Adrenal gland (tissue), 9 donors: ENCODE measurements at regions not wholly inside any gene's neighbourhood (a gene's known extent, or its start where the extent isn't known, plus 50 kb on each side); places are given as distances from the start of the nearest gene placed in this dataset.

ENCODE experiments used
- DNase-seq, 7 donors: peaks; one replicate each; pipeline ENCODE4 v3.0.0-alpha.2; 2019 to 2020
- H3K27ac ChIP-seq, 5 donors: fragments of 200-600 bp; sonication (generic) in 4 of 5; 1 replicate in 3 of 5; 2 replicates in 2 of 5; pipeline versions ENCODE4 v1.5.1 to v1.8.0; 2016 to 2020; ENCODE audit warnings: mild to moderate bottlenecking in 1 of 5
- H3K27me3 ChIP-seq: fragments of 200-600 bp; 2 replicates; pipeline ENCODE4 v1.8.0; 2021
- H3K36me3 ChIP-seq, 2 donors: fragments of 200-600 bp; replicated peaks in 1 of 2; 1 replicate in 1 of 2; 2 replicates in 1 of 2; pipeline versions ENCODE4 v1.5.1 to v1.8.0; 2018 to 2022
- H3K4me1 ChIP-seq, 2 donors: fragments of 200-600 bp; replicated peaks in 1 of 2; 1 replicate in 1 of 2; 2 replicates in 1 of 2; pipeline versions ENCODE4 v1.5.1 to v1.8.0; 2018 to 2021
- H3K4me3 ChIP-seq, 4 donors: fragments of 200-600 bp; sonication (generic) in 3 of 4; one replicate each; pipeline ENCODE4 v1.5.1; 2016 to 2018
- H3K9me3 ChIP-seq, 3 donors: fragments of 200-600 bp; sonication (generic) in 1 of 3; replicated peaks in 1 of 3; 1 replicate in 2 of 3; 2 replicates in 1 of 3; pipeline versions ENCODE4 v1.5.1 to v1.8.0; 2016 to 2021
- POLR2A ChIP-seq, 2 donors: fragments of 450-650 bp; IDR thresholded peaks; one replicate each; pipeline ENCODE4 v1.6.1; 2017; ENCODE audit warnings: antibody characterized with exemption in 2 of 2, mild to moderate bottlenecking in 2 of 2, moderate library complexity in 1 of 2
- WGBS, 4 donors: extraction: QIAGEN DNeasy Blood & Tissue Kit in 2 of 4; methylation state at CpG; one replicate each; pipeline versions ENCODE4 v1.1.5 to v1.1.7; 2013 to 2017; 5-methylcytosine and 5-hydroxymethylcytosine counted together
- intact Hi-C, 2 donors: fragments of 100-400 bp; cut with DNase I; formaldehyde crosslinking; loops; one replicate each; pipeline versions ENCODE4 v1.14.1 to v1.15.0; 2022 to 2023
- TF ChIP-seq, protein P1 (sequence below), 6 experiments: fragments of 450-650 bp in 4 of 6; fragments of 200-600 bp in 2 of 6; sonication (generic) in 1 of 6; IDR thresholded peaks; 1 replicate in 5 of 6; 2 replicates in 1 of 6; pipeline versions ENCODE4 v1.5.1 to v1.8.0; 2016 to 2021; ENCODE audit warnings: antibody characterized with exemption in 6 of 6, mild to moderate bottlenecking in 2 of 6, moderate library complexity in 1 of 6
- donor health status: healthy with polysubstance abuse.
- donor health status: Bipolar disorder and iron deficiency.
- donor health status: DM: yes; HTN: yes; CAD: no.
- donor health status: DM: no; HTN: no; CAD: no.
- donor health status: DM: no; HTN: no; CAD: no.

DNA sequence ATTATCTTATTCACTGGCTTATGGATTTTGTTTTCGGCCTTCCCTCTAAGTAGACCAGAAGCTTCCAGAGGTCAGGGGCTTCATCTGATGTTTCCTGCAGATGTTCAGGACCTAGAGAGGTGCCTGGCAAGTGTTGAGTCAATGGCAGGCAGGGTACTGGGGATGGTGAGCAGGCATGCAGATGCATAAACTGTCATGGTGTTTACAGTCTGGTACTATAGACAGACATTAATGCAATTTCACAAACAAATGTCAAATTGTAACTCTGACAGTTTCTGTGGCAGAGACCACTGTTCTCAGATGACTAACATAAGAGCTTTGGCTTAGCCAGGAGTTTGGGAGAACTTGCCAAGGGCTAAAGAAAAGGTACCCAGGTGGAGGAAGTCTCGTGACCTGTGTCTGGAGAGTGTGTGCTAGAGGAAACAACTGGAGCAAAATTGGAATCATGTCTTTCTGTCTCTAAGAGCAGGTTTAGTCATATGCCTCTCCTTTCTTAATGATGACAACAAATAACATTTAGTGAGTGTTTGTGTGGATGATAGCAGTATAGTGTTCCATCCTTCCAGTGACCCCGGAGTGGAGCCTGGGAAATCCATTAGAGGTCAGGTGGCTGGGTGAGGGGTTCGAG is 53.7 kb upstream of the TRAK1 start:
- Histone ChIP-seq H3K9me3 (no peaks in the 10 kb centered on the region), H3K4me1 (peaks cover 29 to 44% of the 10 kb centered on the region in 2 donors), H3K4me3 (no peak overlapping the region), H3K27ac (peak overlapping the region in 4 of 5 donors; percentile 50 to 93 (median 84)), H3K27me3 (no peaks in the 10 kb centered on the region), H3K36me3 (no peaks in the 10 kb centered on the region)
- DNase-seq: peak in 3 of 7 donors; percentile 7 to 16 (median 12)
- intact Hi-C loops: no loop called here
- 91 to 95% (median 92%) methylated on average over 4 of the region's 4 CpGs for WGBS, 4 donors
- TF ChIP-seq, protein P1, sequence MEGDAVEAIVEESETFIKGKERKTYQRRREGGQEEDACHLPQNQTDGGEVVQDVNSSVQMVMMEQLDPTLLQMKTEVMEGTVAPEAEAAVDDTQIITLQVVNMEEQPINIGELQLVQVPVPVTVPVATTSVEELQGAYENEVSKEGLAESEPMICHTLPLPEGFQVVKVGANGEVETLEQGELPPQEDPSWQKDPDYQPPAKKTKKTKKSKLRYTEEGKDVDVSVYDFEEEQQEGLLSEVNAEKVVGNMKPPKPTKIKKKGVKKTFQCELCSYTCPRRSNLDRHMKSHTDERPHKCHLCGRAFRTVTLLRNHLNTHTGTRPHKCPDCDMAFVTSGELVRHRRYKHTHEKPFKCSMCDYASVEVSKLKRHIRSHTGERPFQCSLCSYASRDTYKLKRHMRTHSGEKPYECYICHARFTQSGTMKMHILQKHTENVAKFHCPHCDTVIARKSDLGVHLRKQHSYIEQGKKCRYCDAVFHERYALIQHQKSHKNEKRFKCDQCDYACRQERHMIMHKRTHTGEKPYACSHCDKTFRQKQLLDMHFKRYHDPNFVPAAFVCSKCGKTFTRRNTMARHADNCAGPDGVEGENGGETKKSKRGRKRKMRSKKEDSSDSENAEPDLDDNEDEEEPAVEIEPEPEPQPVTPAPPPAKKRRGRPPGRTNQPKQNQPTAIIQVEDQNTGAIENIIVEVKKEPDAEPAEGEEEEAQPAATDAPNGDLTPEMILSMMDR (IDR thresholded peaks at IDR 0.05): no peak
- TF ChIP-seq POLR2A (IDR thresholded peaks at IDR 0.05): no peak

- peak; percentile 65 to 81 (median 77) for DNase-seq
- Histone ChIP-seq H3K27me3 (no peaks in the 10 kb centered on the region), H3K9me3 (no peaks in the 10 kb centered on the region), H3K4me1 (peaks cover 39 to 51% of the 10 kb centered on the region in 2 donors), H3K27ac (peak overlapping the region; percentile 10 to 93 (median 80)), H3K36me3 (no peaks in the 10 kb centered on the region), H3K4me3 (no peak overlapping the region)
- intact Hi-C loops: no loop called here
- TF ChIP-seq, protein P1 (IDR thresholded peaks at IDR 0.05): no peak
- peak in 1 of 2 donors; percentile 95 for TF ChIP-seq POLR2A (IDR thresholded peaks at IDR 0.05)
- WGBS, 4 donors: 23 to 35% (median 28%) methylated on average over 3 of the region's 3 CpGs
These were observed 54.7 kb upstream of the TRAK1 start for GRCh38 chr3:42036483-42036823.

DNA sequence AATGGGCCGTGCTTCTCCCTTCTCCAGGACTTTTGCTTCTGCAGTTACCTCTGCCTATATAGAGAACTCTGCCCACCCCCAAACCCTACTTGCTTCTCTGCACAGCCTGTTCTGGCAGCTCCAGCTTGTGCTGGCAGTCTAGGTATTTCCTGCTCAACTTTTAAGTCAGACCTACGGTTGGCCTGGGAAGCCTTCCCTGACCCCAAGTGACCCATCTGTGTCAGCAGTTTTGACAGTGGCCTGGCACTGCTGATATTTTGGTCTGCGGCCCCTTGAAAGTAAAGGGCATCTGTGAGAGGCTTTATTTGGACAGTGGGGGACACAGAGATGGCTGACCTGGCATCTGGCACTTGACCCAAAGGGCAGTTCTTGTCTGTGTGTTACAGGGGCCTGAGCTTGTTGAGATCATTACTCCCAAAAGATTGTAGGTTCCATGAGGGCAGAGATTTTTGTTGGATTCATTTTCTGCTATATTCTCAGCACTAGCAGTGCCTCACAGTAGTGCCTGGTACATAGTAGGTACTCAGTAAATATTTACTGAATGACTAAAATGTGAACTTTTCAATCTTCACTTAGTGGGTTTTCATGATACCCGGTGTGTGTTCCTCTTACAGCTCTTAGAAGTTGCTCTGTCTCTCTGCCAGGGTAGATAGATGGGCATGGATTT is 55.2 kb upstream of the TRAK1 start:
- intact Hi-C loops: no loop called here
- TF ChIP-seq POLR2A (IDR thresholded peaks at IDR 0.05): no peak
- TF ChIP-seq, protein P1 (IDR thresholded peaks at IDR 0.05): no peak
- Histone ChIP-seq H3K9me3 (no peaks in the 10 kb centered on the region), H3K27ac (peak overlapping the region; percentile 10 to 93 (median 80)), H3K4me3 (no peak overlapping the region), H3K4me1 (peaks cover 41 to 52% of the 10 kb centered on the region in 2 donors), H3K36me3 (no peaks in the 10 kb centered on the region), H3K27me3 (no peaks in the 10 kb centered on the region)
- peak; percentile 30 to 75 (median 59) for DNase-seq
- WGBS, 4 donors: 38 to 52% (median 42%) methylated on average over 4 of the region's 4 CpGs

- no peak for DNase-seq
- intact Hi-C loops: no loop called here
- no peak overlapping the region for H3K4me3 ChIP-seq
- peak overlapping the region in 3 of 5 donors; percentile 80 to 93 (median 89) for H3K27ac ChIP-seq
- no peak for TF ChIP-seq POLR2A (IDR thresholded peaks at IDR 0.05)
- TF ChIP-seq, protein P1 (IDR thresholded peaks at IDR 0.05): no peak
- 94 to 100% (median 98%) methylated on average over 3 of the region's 3 CpGs for WGBS, 4 donors
- no peaks in the 10 kb centered on the region for H3K9me3 ChIP-seq
- H3K36me3 ChIP-seq: no peaks in the 10 kb centered on the region
- peaks cover 41 to 52% of the 10 kb centered on the region in 2 donors for H3K4me1 ChIP-seq
- no peaks in the 10 kb centered on the region for H3K27me3 ChIP-seq
These were observed 56.1 kb upstream of the TRAK1 start for GRCh38 chr3:42035007-42035406.
